Prostate gland (tissue), 2 donors: ENCODE measurements at regions not wholly inside any gene's neighbourhood (a gene's known extent, or its start where the extent isn't known, plus 50 kb on each side); places are given as distances from the start of the nearest gene placed in this dataset.

ENCODE experiments used
- DNase-seq: peaks from one replicate; pipeline ENCODE4 v3.0.0-alpha.2; 2019; ENCODE audit warnings: low spot score
- H3K27ac ChIP-seq, 2 donors: fragments of 200-600 bp; sonication (generic); 2 replicates each; pipeline ENCODE4 v1.5.1; 2017 to 2019
- H3K27me3 ChIP-seq: fragments of 200-600 bp; sonication (generic); replicated peaks from 2 replicates; pipeline ENCODE4 v1.5.1; 2019; ENCODE audit not compliant: insufficient read depth
- H3K36me3 ChIP-seq, 2 donors: fragments of 200-600 bp; sonication (generic); 1 replicate in 1 of 2; 2 replicates in 1 of 2; pipeline versions ENCODE4 v1.5.1 to v1.8.1; 2017 to 2019
- H3K4me1 ChIP-seq: fragments of 200-600 bp; sonication (generic); replicated peaks from 2 replicates; pipeline ENCODE4 v1.5.1; 2019
- H3K4me3 ChIP-seq, 2 donors: fragments of 200-600 bp; sonication (generic); 2 replicates each; pipeline ENCODE4 v1.5.1; 2017 to 2019
- H3K9me3 ChIP-seq: fragments of 200-600 bp; sonication (generic); 2 replicates; pipeline ENCODE4 v1.5.1; 2017
- CTCF ChIP-seq, 4 experiments: fragments of 200-600 bp in 2 of 4; fragments of 450-650 bp in 2 of 4; sonication (generic) in 2 of 4; IDR thresholded peaks; 1 replicate in 3 of 4; 2 replicates in 1 of 4; pipeline ENCODE4 v1.5.1; 2016 to 2019; ENCODE audit warnings: antibody characterized with exemption in 4 of 4, mild to moderate bottlenecking in 2 of 4, moderate library complexity in 2 of 4
- POLR2A ChIP-seq: fragments of 450-650 bp; IDR thresholded peaks from one replicate; pipeline ENCODE4 v1.6.1; 2016; ENCODE audit warnings: antibody characterized with exemption, mild to moderate bottlenecking
- POLR2AphosphoS5 ChIP-seq: sonication (generic); formaldehyde crosslinking; IDR thresholded peaks from one replicate; pipeline ENCODE4 v1.6.1; 2017; ENCODE audit warnings: antibody characterized with exemption
- WGBS: methylation state at CpG from one replicate; pipeline ENCODE4 v1.1.5; 2018; 5-methylcytosine and 5-hydroxymethylcytosine counted together
- intact Hi-C: fragments of 100-400 bp; cut with DNase I; formaldehyde crosslinking; loops from one replicate; pipeline ENCODE4 v1.14.2; 2022

GRCh38 chr14:30443368-30444007 is 115.5 kb upstream of the G2E3 start:
- no peaks in the 10 kb centered on the region for H3K27me3 ChIP-seq
- H3K27ac ChIP-seq = no peak overlapping the region
- no peak for DNase-seq
- intact Hi-C loops = no loop called here
- no peaks in the 10 kb centered on the region for H3K4me1 ChIP-seq
- WGBS = 47% methylated on average over 7 of the region's 7 CpGs
- H3K9me3 ChIP-seq = no peaks in the 10 kb centered on the region
- no peak for TF ChIP-seq POLR2A
- TF ChIP-seq CTCF (IDR thresholded peaks at IDR 0.05) = peak in 2 of 4 experiments; percentile 33 to 39
- no peak for TF ChIP-seq POLR2AphosphoS5
- H3K4me3 ChIP-seq = no peak overlapping the region
- no peaks in the 10 kb centered on the region for H3K36me3 ChIP-seq

GRCh38 chr14:30444451-30444850 is 114.5 kb upstream of the G2E3 start:
- no peak overlapping the region for H3K4me3 ChIP-seq
- H3K36me3 ChIP-seq = no peaks in the 10 kb centered on the region
- no peak for TF ChIP-seq POLR2AphosphoS5
- TF ChIP-seq POLR2A = no peak

GRCh38 chr14:30445011-30445793 is 113.8 kb upstream of the G2E3 start:
- H3K4me3 ChIP-seq = no peak overlapping the region
- H3K27ac ChIP-seq = no peak overlapping the region
- H3K9me3 ChIP-seq = no peaks in the 10 kb centered on the region
- no peaks in the 10 kb centered on the region for H3K27me3 ChIP-seq
- H3K4me1 ChIP-seq = no peaks in the 10 kb centered on the region
- intact Hi-C loops = no loop called here
- H3K36me3 ChIP-seq = no peaks in the 10 kb centered on the region
- DNase-seq = no peak
- WGBS = 72% methylated on average over 6 of the region's 6 CpGs
- TF ChIP-seq POLR2A (no peak), CTCF (IDR thresholded peaks at IDR 0.05) (no peak), POLR2AphosphoS5 (no peak)

More at GRCh38 chr14:30444451-30444850, 114.5 kb upstream of the G2E3 start:
- intact Hi-C loops = no loop called here
- H3K27me3 ChIP-seq = no peaks in the 10 kb centered on the region
- no peaks in the 10 kb centered on the region for H3K4me1 ChIP-seq
- no peak overlapping the region for H3K27ac ChIP-seq
- WGBS = 75% methylated on average over 1 of the region's 1 CpG
- DNase-seq = no peak
- H3K9me3 ChIP-seq = no peaks in the 10 kb centered on the region

GRCh38 chr14:30445852-30446251 is 113.1 kb upstream of the G2E3 start:
- intact Hi-C loops = no loop called here
- H3K27me3 ChIP-seq = no peaks in the 10 kb centered on the region
- H3K36me3 ChIP-seq = no peaks in the 10 kb centered on the region
- TF ChIP-seq POLR2AphosphoS5 = no peak
- no peak for TF ChIP-seq CTCF (IDR thresholded peaks at IDR 0.05)
- no peak for TF ChIP-seq POLR2A
- DNase-seq = no peak
- WGBS = 86% methylated on average over 6 of the region's 6 CpGs
- H3K27ac ChIP-seq = no peak overlapping the region
- no peak overlapping the region for H3K4me3 ChIP-seq
- H3K4me1 ChIP-seq = no peaks in the 10 kb centered on the region
- no peaks in the 10 kb centered on the region for H3K9me3 ChIP-seq

- intact Hi-C loops = no loop called here
Measured at GRCh38 chr14:30450631-30451545, 108.1 kb upstream of the G2E3 start.

More at GRCh38 chr14:30450631-30451545, 108.1 kb upstream of the G2E3 start:
- H3K36me3 ChIP-seq = no peaks in the 10 kb centered on the region
- no peak overlapping the region for H3K4me3 ChIP-seq
- DNase-seq = peak; percentile 4
- no peaks in the 10 kb centered on the region for H3K9me3 ChIP-seq
- H3K27ac ChIP-seq = no peak overlapping the region
- no peak for TF ChIP-seq CTCF (IDR thresholded peaks at IDR 0.05)
- TF ChIP-seq POLR2A = no peak
- TF ChIP-seq POLR2AphosphoS5 = peak; percentile 17
- no peaks in the 10 kb centered on the region for H3K27me3 ChIP-seq
- H3K4me1 ChIP-seq = no peaks in the 10 kb centered on the region
- 45% methylated on average over 8 of the region's 8 CpGs for WGBS
